ENCODE measurements at regions not wholly inside any gene's neighbourhood (a gene's known extent, or its start where the extent isn't known, plus 50 kb on each side); places are given as distances from the start of the nearest gene placed in this dataset.

GRCh38 chr2:15782009-15782751, 158.2 kb upstream of the MYCN start:
- peak; percentile 100 for DNase-seq

DNA sequence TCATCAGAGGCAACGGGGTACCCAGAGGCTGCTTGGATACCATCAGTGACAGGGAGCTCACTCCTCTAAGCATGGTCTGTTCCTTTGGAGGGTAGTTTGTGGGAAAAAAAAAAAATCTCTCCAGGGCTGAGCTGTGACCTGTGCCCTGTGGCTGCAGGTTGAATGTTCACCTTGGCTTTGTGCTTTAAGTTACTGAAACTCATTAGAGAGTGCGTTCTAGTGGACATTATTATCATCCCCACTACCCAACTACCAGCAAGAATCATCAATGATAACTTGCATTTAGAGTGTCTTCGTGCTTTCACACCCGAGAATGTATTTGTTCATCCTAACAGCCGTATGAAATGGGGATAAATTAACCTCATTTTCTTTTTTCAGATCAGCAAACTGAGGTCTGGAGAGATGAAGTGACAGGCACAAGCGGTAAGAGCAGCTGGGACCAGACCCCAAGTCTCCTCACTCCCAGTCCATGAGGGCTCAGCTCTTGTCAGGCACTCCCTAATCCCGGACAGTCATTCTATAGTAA, 157.5 kb upstream of the MYCN start:
- DNase-seq: no peak

- DNase-seq: no peak
Observed at GRCh38 chr2:15783489-15783888, 156.9 kb upstream of the MYCN start.

- DNase-seq: no peak
Observed at GRCh38 chr2:15784106-15784885, 156.1 kb upstream of the MYCN start.

- no peak for DNase-seq
Observed at GRCh38 chr2:15784886-15785801, 155.2 kb upstream of the MYCN start.

- no peak for DNase-seq
Observed at GRCh38 chr2:15786003-15786654, 154.2 kb upstream of the MYCN start.

DNA sequence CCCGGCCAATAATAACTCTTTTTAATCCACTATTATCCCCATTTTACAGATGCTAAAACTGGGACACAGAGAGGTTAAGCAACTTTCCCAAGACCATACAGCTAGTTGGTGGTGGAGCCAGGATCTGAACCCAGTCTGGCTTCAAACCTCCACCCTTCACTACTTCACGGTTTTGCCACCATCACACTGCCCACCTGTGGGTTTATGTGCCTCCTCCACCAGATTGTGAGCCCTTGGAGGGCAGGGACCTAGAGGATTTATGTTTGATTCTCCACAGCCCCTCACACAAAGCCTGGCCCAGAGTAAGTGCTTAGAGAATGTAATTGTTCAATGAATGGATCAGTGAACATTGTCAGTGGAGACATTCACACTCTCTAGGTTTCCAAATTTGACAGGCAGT, 153.4 kb upstream of the MYCN start:
- no peak for DNase-seq

GRCh38 chr2:15787535-15788454, 152.6 kb upstream of the MYCN start:
- DNase-seq: no peak

GRCh38 chr2:15788455-15788829, 151.9 kb upstream of the MYCN start:
- DNase-seq: no peak

- DNase-seq: no peak
Observed at GRCh38 chr2:15788830-15789229, 151.5 kb upstream of the MYCN start.

- no peak for DNase-seq
Observed at GRCh38 chr2:15789381-15790062, 150.8 kb upstream of the MYCN start.

- DNase-seq: no peak
Observed at GRCh38 chr2:15790326-15790725, 150.0 kb upstream of the MYCN start.

GRCh38 chr2:15790838-15791237, 149.5 kb upstream of the MYCN start:
- DNase-seq: no peak

- peak; percentile 98 for DNase-seq
Observed at GRCh38 chr2:15791294-15791693, 149.1 kb upstream of the MYCN start.

GRCh38 chr2:15792331-15792730, 148.0 kb upstream of the MYCN start:
- DNase-seq: no peak

DNA sequence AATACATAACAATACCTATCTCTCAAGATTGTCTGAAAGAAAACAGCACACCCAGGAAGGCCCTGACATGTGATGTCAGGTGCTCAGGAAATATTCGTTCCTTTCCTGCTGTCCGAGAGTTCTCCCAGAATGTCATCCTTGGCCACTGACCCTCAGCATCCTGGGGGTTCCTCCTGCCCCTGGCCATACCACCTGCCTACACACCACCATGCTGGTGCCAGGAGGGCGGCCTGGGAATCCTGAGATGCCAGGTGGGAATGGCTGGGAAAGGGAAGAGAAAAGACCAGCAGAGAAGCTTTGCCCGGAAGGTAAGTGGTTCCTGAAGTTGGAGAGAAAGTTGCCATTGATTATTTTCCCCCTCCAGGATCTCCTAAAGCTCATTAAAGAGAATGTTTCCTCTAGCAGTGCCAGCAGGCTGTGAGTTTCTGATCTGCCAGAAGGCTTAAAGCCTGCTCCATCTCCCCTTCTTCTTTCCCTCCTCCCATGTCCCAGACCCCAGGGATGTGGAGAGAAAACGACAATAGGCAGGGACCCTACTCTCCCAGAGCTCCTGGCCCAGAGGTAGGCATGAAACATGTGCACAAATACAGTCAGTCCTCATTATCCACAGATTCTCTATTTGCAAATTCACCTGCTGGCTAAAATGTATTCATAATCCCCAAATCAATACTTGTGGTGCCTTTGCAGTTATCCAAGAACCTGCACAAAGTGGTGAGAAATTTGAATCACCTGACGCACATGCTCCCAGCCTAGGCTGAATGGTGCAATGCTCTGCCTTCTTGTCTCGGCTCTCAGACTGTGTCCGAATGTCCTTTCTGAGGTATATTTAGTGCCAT, 147.1 kb upstream of the MYCN start:
- no peak for DNase-seq

GRCh38 chr2:15793978-15794377, 146.4 kb upstream of the MYCN start:
- no peak for DNase-seq

DNA sequence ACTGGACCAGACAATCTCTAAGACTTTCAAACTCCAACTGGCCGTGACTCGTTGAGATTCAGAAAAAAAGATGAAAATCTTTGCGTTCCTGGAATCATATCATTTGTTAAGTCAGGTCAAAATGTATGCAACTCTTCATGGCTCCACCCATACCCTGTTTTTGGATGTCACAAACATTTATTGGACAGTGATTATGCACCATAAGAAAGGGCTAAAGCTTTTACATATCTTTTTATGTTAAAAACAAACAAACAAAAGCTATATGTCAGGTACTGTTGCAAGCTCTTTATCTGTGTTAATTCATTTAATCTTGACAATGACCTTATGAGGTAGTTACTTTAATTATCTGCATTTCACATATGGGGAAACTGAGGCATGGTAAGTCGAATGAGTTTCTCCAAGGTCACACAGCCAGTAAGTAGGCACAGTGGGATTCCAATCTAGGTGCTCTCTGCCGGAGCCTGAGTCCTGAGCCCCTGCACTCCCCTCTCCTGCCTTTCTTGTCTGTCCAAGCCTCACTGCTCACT, 145.7 kb upstream of the MYCN start:
- no peak for DNase-seq

DNA sequence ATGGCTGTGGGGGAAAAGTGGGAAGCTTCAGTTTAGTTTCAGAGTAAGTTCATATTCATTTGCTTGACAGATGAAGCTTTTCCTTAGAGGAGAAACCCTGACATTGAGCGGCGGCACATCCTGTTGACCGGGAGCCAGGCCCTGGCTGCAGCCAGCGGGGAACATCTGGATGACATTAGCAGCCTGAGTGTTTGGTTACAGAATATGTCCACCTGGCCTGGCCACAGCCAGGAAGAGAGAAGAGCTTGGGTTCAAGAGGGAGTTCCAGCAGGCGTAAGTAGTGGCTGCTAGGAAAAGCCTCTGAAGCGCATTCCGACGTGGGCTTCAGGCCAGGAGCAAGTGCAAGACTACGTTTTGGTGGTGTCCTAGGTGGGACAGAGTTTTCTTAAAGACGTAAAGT, 144.9 kb upstream of the MYCN start:
- DNase-seq: no peak
